Sigmoid colon (tissue), 6 donors: ENCODE measurements at regions not wholly inside any gene's neighbourhood (a gene's known extent, or its start where the extent isn't known, plus 50 kb on each side); places are given as distances from the start of the nearest gene placed in this dataset.
"Not testable (repeated sequence)": the region's sequence is repeated elsewhere in the genome, so short reads cannot be mapped to it uniquely, and the experiment has no call there.

Source experiments
- DNase-seq: peaks from one replicate; pipeline ENCODE4 v3.0.0-alpha.2; 2019
- H3K27ac ChIP-seq, 4 donors: fragments of 200-600 bp; sonication (generic); one replicate each; pipeline ENCODE4 v1.5.1; 2016 to 2019; ENCODE audit warnings: mild to moderate bottlenecking in 1 of 4
- H3K27me3 ChIP-seq, 3 donors: fragments of 200-600 bp; sonication (generic); one replicate each; pipeline ENCODE4 v1.5.1; 2019; ENCODE audit warnings: mild to moderate bottlenecking in 1 of 3
- H3K36me3 ChIP-seq, 4 donors: fragments of 200-600 bp; sonication (generic); one replicate each; pipeline ENCODE4 v1.5.1; 2016 to 2019
- H3K4me1 ChIP-seq, 4 donors: fragments of 200-600 bp; sonication (generic); one replicate each; pipeline ENCODE4 v1.5.1; 2017 to 2019
- H3K4me3 ChIP-seq, 4 donors: fragments of 200-600 bp; sonication (generic); one replicate each; pipeline ENCODE4 v1.5.1; 2017 to 2019; ENCODE audit warnings: mild to moderate bottlenecking in 2 of 4, moderate library complexity in 1 of 4
- H3K9me3 ChIP-seq, 4 donors: fragments of 200-600 bp in 3 of 4; sonication (generic) in 3 of 4; one replicate each; pipeline versions ENCODE4 v1.5.1 to v1.6.1; 2013 to 2019
- CTCF ChIP-seq, 4 experiments: fragments of 450-650 bp in 3 of 4; fragments of 200-600 bp in 1 of 4; IDR thresholded peaks; one replicate each; pipeline ENCODE4 v1.5.1; 2016 to 2019; ENCODE audit warnings: antibody characterized with exemption in 4 of 4, mild to moderate bottlenecking in 3 of 4, moderate library complexity in 2 of 4
- EP300 ChIP-seq, 4 donors: sonication (generic); formaldehyde crosslinking; IDR thresholded peaks; one replicate each; pipeline ENCODE4 v1.6.1; 2017; ENCODE audit warnings: antibody characterized with exemption in 4 of 4
- POLR2A ChIP-seq, 2 donors: fragments of 450-650 bp; IDR thresholded peaks; one replicate each; pipeline ENCODE4 v1.6.1; 2016; ENCODE audit warnings: antibody characterized with exemption in 2 of 2, mild to moderate bottlenecking in 2 of 2, moderate library complexity in 2 of 2
- POLR2AphosphoS5 ChIP-seq, 4 donors: sonication (generic); formaldehyde crosslinking; IDR thresholded peaks; one replicate each; pipeline ENCODE4 v1.6.1; 2017; ENCODE audit warnings: antibody characterized with exemption in 4 of 4
- WGBS, 2 donors: extraction: QIAGEN DNeasy Blood & Tissue Kit; methylation state at CpG; one replicate each; pipeline ENCODE4 v1.1.7; 2013; 5-methylcytosine and 5-hydroxymethylcytosine counted together
- intact Hi-C: fragments of 100-400 bp; cut with DNase I; formaldehyde crosslinking; loops from one replicate; pipeline ENCODE4 v1.15.1; 2023
- donor health status: healthy with polysubstance abuse.
- donor health status: healthy.

GRCh38 chr22:25461301-25461700 lies 103.2 kb upstream of the GRK3 start:
- H3K9me3 ChIP-seq, result no peaks in the 10 kb centered on the region
- no peaks in the 10 kb centered on the region for H3K4me1 ChIP-seq
- H3K27me3 ChIP-seq, result no peaks in the 10 kb centered on the region
- H3K4me3 ChIP-seq, result no peak overlapping the region
- TF ChIP-seq POLR2A (IDR thresholded peaks at IDR 0.05) (no peak), CTCF (IDR thresholded peaks at IDR 0.05) (no peak), EP300 (IDR thresholded peaks at IDR 0.05) (no peak), POLR2AphosphoS5 (IDR thresholded peaks at IDR 0.05) (no peak)
- no peak for DNase-seq
- intact Hi-C loops, result no loop called here
- WGBS, 2 donors, result 92 to 94% methylated on average over 7 of the region's 7 CpGs
- H3K36me3 ChIP-seq, result peaks cover 8 to 40% (median 30%) of the 10 kb centered on the region in 4 donors
- no peak overlapping the region for H3K27ac ChIP-seq

- intact Hi-C loops, result loop anchor here (1.0 kb wide), 2 partner anchors 240 to 311 kb away; no protein-coding TSS in a partner anchor
- not testable (repeated sequence) for H3K4me3 ChIP-seq, H3K27ac ChIP-seq, H3K27me3 ChIP-seq, H3K4me1 ChIP-seq, H3K9me3 ChIP-seq
- DNase-seq, result peak; percentile 81
- WGBS, 2 donors, result 43 to 47% methylated on average over 15 of the region's 15 CpGs
- H3K36me3 ChIP-seq, result peaks cover 8 to 35% (median 30%) of the 10 kb centered on the region in 4 donors
- peak; percentile 97 to 99 (median 98) for TF ChIP-seq CTCF (IDR thresholded peaks at IDR 0.05)
Measured at GRCh38 chr22:25462474-25463346, 101.8 kb upstream of the GRK3 start.

GRCh38 chr22:25463347-25463628 lies 101.2 kb upstream of the GRK3 start:
- H3K9me3 ChIP-seq, H3K27ac ChIP-seq, H3K4me3 ChIP-seq, intact Hi-C loops, DNase-seq, H3K4me1 ChIP-seq, H3K27me3 ChIP-seq: not testable (repeated sequence)
- peaks cover 8 to 34% (median 28%) of the 10 kb centered on the region in 4 donors for H3K36me3 ChIP-seq
- WGBS, 2 donors, result 81 to 87% methylated on average over 8 of the region's 8 CpGs

- H3K4me3 ChIP-seq, intact Hi-C loops, H3K4me1 ChIP-seq, H3K9me3 ChIP-seq, H3K27me3 ChIP-seq, H3K27ac ChIP-seq, DNase-seq: not testable (repeated sequence)
- H3K36me3 ChIP-seq, result peaks cover 8 to 24% (median 19%) of the 10 kb centered on the region in 4 donors
- WGBS, 2 donors, result 94 to 95% methylated on average over 9 of the region's 9 CpGs
Measured at GRCh38 chr22:25464326-25464725, 100.1 kb upstream of the GRK3 start.

GRCh38 chr22:25465949-25466348 lies 98.5 kb upstream of the GRK3 start:
- Histone ChIP-seq H3K27ac (no peak overlapping the region), H3K9me3 (no peaks in the 10 kb centered on the region), H3K36me3 (peaks cover 0 to 8% (median 6%) of the 10 kb centered on the region in 4 donors), H3K4me3 (no peak overlapping the region), H3K27me3 (no peaks in the 10 kb centered on the region), H3K4me1 (no peaks in the 10 kb centered on the region)
- intact Hi-C loops, result no loop called here
- TF ChIP-seq POLR2AphosphoS5 (IDR thresholded peaks at IDR 0.05) (no peak), CTCF (IDR thresholded peaks at IDR 0.05) (no peak)
- no peak for DNase-seq
- 77 to 78% methylated on average over 4 of the region's 4 CpGs for WGBS, 2 donors

GRCh38 chr22:25472382-25472781 lies 92.1 kb upstream of the GRK3 start:
- intact Hi-C loops, result no loop called here
- H3K4me1 ChIP-seq, result peaks cover 0 to 14% (median 11%) of the 10 kb centered on the region in 4 donors
- WGBS, 2 donors, result 86 to 97% methylated on average over 4 of the region's 4 CpGs
- H3K27ac ChIP-seq, result no peak overlapping the region
- no peaks in the 10 kb centered on the region for H3K36me3 ChIP-seq
- H3K4me3 ChIP-seq, result no peak overlapping the region
- no peaks in the 10 kb centered on the region for H3K27me3 ChIP-seq
- TF ChIP-seq POLR2A (IDR thresholded peaks at IDR 0.05) (no peak), POLR2AphosphoS5 (IDR thresholded peaks at IDR 0.05) (no peak), CTCF (IDR thresholded peaks at IDR 0.05) (no peak), EP300 (IDR thresholded peaks at IDR 0.05) (no peak)
- no peaks in the 10 kb centered on the region for H3K9me3 ChIP-seq
- DNase-seq, result no peak
